ENCODE measurements at regions not wholly inside any gene's neighbourhood (a gene's known extent, or its start where the extent isn't known, plus 50 kb on each side); places are given as distances from the start of the nearest gene placed in this dataset.
"Not testable (repeated sequence)": the region's sequence is repeated elsewhere in the genome, so short reads cannot be mapped to it uniquely, and the experiment has no call there.

DNA sequence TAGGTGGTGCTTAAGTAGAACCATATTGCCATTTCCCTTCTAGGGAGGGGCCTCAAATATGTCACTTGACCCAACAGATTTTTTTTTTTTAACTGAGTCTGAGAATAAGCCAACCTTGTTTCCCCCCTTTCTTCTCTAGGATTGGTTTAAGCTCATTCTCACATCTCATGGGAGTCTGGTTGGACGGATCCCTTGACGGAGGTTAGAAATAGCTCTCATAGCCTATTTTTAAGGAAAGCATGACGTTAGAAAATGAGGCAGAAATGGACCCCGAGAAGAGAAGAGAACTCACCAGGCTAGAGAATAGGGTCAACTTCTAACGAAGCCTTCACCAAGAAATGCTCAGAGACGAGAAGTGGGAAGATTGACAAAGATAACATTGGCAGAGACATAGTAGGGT, 95.1 kb upstream of the ZFHX3 start:
- no peak for DNase-seq

- no peak for DNase-seq
Observed at GRCh38 chr16:73142053-73142854, 94.3 kb upstream of the ZFHX3 start.

- DNase-seq, result no peak
Observed at GRCh38 chr16:73140929-73141328, 93.0 kb upstream of the ZFHX3 start.

GRCh38 chr16:73131156-73131862, 83.4 kb upstream of the ZFHX3 start:
- DNase-seq, result no peak

DNA sequence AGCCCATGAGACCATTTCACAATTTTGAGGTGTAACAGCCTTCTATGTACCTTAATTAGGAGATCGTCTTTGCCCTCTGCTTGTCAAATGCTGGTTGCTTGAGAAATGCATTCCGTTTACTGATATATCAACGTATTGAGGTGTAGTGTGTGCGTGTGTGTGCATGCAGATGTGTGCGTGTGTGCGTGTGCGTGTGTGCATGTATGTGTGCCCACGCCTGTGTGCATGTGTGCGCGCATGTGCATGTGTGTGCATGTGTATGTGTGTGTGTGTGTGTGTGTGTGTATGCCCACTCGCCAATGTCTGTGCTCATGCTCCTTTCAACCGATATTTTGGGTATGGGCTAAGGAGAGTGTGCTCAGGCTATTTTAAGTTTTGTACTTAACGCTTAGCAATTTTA, 81.5 kb upstream of the ZFHX3 start:
- no peak for DNase-seq

DNA sequence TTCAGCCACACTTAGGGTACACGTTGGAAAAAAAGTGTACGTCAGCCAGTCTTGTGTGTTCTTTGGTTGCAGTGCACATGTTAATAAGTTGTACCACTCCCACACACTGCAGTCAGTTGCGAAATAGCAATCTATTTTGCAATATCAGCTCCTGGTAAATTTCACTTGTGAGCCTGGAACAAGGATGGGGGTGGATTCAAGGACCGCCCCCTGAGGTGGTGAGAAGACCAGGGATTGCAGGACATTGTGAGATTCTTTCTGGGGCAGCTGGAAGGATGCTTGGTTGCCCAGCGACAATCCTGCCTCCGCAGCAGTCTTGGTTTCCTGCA, 78.6 kb upstream of the ZFHX3 start:
- no peak for DNase-seq

GRCh38 chr16:73125850-73126524, 78.1 kb upstream of the ZFHX3 start:
- DNase-seq, result no peak

DNA sequence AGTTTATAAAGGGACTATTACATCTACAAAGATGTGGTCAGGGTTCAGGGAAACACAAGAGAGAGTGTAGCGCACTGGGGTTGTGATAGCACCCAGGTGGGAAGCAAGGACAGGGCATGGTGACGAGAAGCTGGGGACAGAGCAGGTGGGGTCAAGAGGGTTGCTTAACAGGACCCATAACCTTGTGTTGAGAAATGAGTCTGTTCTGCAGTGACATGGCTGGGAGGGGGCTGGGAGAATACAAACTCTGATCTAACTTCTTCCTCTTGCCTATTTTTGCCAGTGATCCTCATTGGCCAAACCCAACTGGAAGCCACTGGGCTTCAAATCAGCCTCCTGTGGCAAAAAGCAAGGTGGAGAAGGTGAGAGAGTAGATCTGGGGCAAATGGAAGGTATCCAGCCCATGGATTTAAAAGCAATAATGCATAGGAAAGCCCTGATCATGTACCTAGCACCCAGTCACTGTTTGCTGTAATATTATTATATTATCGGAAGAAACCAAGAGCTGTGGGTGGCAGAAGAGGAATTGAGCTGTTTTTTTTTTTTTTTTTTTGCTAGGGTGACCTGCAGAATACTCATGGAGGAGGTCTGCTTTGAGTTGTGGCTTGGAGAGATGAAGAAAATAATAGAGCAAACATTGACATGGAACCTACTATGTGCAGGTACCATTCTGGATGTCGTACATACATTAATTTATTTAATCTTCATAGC, 76.9 kb upstream of the ZFHX3 start:
- no peak for DNase-seq

DNA sequence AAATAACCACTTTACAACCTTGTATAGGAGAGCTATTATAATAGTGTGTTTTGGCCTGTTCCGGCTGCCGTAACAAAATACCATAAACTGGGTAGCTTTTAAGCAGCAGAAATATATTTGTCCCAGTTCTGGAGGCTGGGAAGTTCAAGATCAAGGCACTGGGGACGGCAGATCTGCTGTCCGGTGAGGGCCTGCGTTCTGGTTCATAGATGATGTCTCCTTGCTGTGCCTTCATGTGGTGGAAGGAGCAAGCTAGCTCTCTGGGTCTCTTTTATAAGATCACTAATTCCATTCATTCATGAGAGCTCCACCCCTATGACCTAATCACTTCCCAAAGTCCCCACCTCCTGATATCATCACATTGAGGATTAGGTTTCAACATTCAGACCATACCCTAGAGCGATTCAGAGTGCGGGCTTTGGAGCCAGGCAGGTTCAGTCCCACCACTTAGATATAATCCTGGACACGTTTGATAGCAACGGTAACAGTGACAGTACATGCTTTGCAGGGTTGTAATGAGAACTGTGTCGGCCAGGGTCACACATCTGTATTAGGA, 76.2 kb upstream of the ZFHX3 start:
- no peak for DNase-seq

- DNase-seq, result no peak
Observed at GRCh38 chr16:73122604-73123391, 74.9 kb upstream of the ZFHX3 start.

GRCh38 chr16:73116576-73116975, 68.6 kb upstream of the ZFHX3 start:
- no peak for DNase-seq

- DNase-seq, result no peak
Observed at GRCh38 chr16:73113336-73113735, 65.4 kb upstream of the ZFHX3 start.

GRCh38 chr16:73108195-73108963, 60.5 kb upstream of the ZFHX3 start:
- DNase-seq, result no peak

GRCh38 chr16:73107371-73107770, 59.4 kb upstream of the ZFHX3 start:
- DNase-seq, result no peak

GRCh38 chr16:73106329-73107034, 58.6 kb upstream of the ZFHX3 start:
- DNase-seq, result no peak

DNA sequence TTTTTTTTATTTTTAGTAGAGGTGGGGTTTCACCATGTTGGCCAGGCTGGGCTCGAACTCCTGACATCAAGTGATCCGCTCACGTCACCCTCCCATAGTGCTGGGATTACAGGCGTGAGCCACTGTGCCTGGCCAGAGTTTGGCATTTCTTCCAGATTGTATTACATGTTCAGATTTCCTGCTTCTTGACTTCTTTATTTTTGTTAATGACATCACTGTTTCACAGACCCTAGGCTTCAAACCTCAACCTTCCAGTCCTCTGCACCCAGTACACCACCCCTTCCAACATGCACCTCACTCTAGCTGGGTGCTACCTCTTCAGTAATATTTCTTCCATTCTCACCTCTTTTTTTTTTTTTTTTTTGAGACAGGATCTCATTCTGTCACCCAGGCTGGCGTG, 53.6 kb upstream of the ZFHX3 start:
- no peak for DNase-seq

- DNase-seq, result not testable (repeated sequence)
Observed at GRCh38 chr16:73099601-73100000, 51.7 kb upstream of the ZFHX3 start.

Data from NCI-H1417 (cell line).